ENCODE measurements at regions not wholly inside any gene's neighbourhood (a gene's known extent, or its start where the extent isn't known, plus 50 kb on each side); places are given as distances from the start of the nearest gene placed in this dataset.
A peak's percentile ranks its signal among the peaks of the same experiment; 100 is the strongest.

- H3K4me1 Mint-ChIP-seq = peaks cover 0 to 2% of the 10 kb centered on the region in 2 donors
- DNase-seq (no peak), ATAC-seq (replicated peaks) (no peak)
- no peaks in the 10 kb centered on the region for H3K9me3 Mint-ChIP-seq
- H3K27me3 Mint-ChIP-seq = peaks cover 39 to 40% of the 10 kb centered on the region in 2 donors
- H3K27ac Mint-ChIP-seq = no peak overlapping the region
- H3K4me3 Mint-ChIP-seq = no peak overlapping the region
- no peaks in the 10 kb centered on the region for H3K36me3 Mint-ChIP-seq
Measured at GRCh38 chr16:82231008-82231787, 61.2 kb upstream of the MPHOSPH6 start.

- Mint-ChIP-seq H3K27me3 (peaks cover 37 to 40% of the 10 kb centered on the region in 2 donors), H3K9me3 (no peaks in the 10 kb centered on the region), H3K4me3 (no peak overlapping the region), H3K4me1 (peaks cover 0 to 2% of the 10 kb centered on the region in 2 donors), H3K36me3 (no peaks in the 10 kb centered on the region), H3K27ac (no peak overlapping the region)
- DNase-seq (peak; percentile 13), ATAC-seq (replicated peaks) (peak; percentile 42 to 52)
Measured at GRCh38 chr16:82229800-82230619, 60.0 kb upstream of the MPHOSPH6 start.

GRCh38 chr16:82226327-82226726, 56.3 kb upstream of the MPHOSPH6 start:
- H3K9me3 Mint-ChIP-seq = peaks cover 0 to 4% of the 10 kb centered on the region in 2 donors
- H3K36me3 Mint-ChIP-seq = no peaks in the 10 kb centered on the region
- H3K27me3 Mint-ChIP-seq = peaks cover 44 to 51% of the 10 kb centered on the region in 2 donors

GRCh38 chr16:82224821-82225220, 54.8 kb upstream of the MPHOSPH6 start:
- H3K36me3 Mint-ChIP-seq = no peaks in the 10 kb centered on the region

More at GRCh38 chr16:82226327-82226726, 56.3 kb upstream of the MPHOSPH6 start:
- H3K4me1 Mint-ChIP-seq = peaks cover 0 to 2% of the 10 kb centered on the region in 2 donors
- DNase-seq (no peak), ATAC-seq (replicated peaks) (no peak)
- H3K27ac Mint-ChIP-seq = no peak overlapping the region
- H3K4me3 Mint-ChIP-seq = no peak overlapping the region

DNA sequence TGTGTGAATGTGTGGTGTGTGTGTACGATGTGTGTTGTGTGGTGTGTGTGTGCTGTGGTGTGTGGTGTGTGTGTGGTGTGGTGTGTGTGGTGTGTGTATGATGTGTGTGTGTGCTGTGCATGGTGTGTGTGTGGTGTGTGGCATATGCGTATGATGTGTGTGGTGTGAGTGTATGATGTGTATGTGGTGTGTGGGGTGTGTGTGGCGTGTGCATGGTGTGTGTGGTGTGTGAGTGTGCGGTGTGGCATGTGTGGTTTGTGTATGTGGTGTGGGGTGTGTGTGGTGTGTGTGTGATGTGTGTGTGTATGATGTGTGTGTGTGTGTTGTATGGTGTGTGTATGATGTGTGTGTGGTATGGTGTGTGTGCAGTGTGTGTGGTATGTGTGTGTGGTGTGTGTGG, 50.5 kb upstream of the MPHOSPH6 start:
- H3K4me3 Mint-ChIP-seq = no peak overlapping the region
- H3K9me3 Mint-ChIP-seq = peaks cover 0 to 4% of the 10 kb centered on the region in 2 donors
- H3K27me3 Mint-ChIP-seq = peaks cover 6 to 11% of the 10 kb centered on the region in 2 donors
- H3K36me3 Mint-ChIP-seq = no peaks in the 10 kb centered on the region
- DNase-seq (no peak), ATAC-seq (replicated peaks) (no peak)
- H3K27ac Mint-ChIP-seq = no peak overlapping the region
- H3K4me1 Mint-ChIP-seq = no peaks in the 10 kb centered on the region

More at GRCh38 chr16:82224821-82225220, 54.8 kb upstream of the MPHOSPH6 start:
- peaks cover 0 to 4% of the 10 kb centered on the region in 2 donors for H3K9me3 Mint-ChIP-seq
- no peak for DNase-seq
- H3K4me1 Mint-ChIP-seq = no peaks in the 10 kb centered on the region
- no peak for ATAC-seq (replicated peaks)
- H3K4me3 Mint-ChIP-seq = no peak overlapping the region
- H3K27me3 Mint-ChIP-seq = peaks cover 36 to 43% of the 10 kb centered on the region in 2 donors
- no peak overlapping the region for H3K27ac Mint-ChIP-seq
